ENCODE measurements at regions not wholly inside any gene's neighbourhood (a gene's known extent, or its start where the extent isn't known, plus 50 kb on each side); places are given as distances from the start of the nearest gene placed in this dataset.
A peak's percentile ranks its signal among the peaks of the same experiment; 100 is the strongest.

DNA sequence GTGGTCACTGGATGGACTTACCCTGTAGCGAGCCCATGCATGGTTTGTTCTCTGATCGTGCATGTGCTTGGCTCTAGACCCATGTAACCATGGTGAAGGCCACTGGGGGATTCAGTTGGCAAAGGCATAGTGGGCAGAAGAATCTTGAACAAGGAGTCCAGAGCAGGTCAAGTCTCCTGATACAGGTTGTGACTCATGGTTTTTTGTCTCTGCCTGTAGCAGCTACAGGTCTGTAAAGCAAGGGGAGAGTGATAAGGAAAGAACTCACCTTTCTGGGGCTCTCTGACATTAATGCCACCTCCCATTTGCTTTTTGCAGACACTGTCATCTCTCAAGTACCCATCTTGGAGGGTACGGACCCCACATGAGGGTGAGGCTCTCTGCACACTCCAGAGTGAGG lies 153.4 kb upstream of the CAMK1G start:
- no peak for DNase-seq (ENCODE audit: low read depth)

DNA sequence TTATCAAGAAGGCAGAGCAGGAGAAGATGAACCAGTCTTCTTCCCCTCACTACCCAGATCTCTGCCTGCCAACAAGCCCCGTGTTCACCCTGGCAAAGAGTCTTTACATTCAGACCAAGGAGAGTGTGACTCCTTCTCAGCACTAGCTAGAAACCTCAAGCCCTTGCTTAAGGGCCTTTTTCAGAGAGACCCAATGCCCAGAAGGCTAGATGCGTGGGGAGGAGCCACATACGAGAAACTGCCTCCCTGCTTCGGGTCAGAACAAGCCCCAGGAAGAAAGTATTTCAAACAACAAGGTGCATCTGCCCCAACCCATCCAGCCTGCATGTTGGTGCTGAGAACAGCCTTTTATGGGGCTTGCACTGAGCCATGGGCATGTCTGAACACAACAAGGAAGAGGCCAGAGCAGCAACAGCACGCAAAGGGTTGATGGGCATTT lies 152.7 kb upstream of the CAMK1G start:
- DNase-seq (ENCODE audit: low read depth): no peak

DNA sequence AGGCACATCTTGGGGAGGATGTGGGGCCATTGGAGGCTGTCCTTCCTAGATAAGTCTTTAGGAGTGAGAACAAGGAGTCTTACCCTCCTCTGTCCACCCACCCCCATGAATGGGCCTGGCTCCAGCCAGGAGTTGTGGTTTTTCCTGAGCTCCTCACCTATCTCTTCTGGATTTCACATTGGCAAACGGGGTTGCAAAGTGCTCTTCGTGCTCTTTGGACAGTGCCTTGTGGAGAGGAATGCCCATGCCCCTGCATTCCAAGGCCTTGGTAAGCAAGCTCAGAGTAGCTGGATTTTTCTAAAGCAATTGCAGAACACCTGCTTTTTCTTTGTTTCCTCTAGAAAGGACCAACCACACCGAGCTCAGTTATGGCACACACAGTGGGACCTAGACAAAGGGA lies 152.1 kb upstream of the CAMK1G start:
- no peak for DNase-seq (ENCODE audit: low read depth)

DNA sequence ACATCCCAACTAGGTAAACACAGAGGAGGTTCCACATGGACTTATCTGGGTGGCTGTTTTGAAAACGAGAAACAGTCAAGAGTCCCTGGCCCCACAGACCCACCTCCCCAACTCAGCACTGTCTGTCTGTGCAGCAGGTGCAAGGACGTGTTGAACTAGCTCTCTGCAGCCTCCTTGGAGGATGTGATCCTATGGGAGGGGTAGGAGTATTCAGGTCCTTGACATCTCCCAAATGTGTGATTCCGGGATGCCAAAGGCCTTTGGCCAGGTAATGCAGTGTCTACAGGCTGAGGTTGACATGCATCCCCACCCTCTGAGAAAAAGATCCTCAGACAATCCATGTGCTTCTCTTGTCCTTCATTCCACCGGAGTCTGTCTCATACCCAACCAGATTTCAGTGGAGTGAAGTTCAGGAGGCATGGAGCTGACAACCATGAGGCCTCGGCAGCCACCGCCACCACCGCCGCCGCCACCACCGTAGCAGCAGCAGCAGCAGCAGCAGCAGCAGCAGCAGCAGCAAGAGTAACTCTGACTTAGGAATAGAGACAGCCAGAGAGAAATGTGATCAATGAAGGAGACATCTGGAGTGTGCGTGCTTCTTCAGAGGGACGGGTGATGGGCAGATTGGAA lies 151.6 kb upstream of the CAMK1G start:
- no peak for DNase-seq (ENCODE audit: low read depth)

DNA sequence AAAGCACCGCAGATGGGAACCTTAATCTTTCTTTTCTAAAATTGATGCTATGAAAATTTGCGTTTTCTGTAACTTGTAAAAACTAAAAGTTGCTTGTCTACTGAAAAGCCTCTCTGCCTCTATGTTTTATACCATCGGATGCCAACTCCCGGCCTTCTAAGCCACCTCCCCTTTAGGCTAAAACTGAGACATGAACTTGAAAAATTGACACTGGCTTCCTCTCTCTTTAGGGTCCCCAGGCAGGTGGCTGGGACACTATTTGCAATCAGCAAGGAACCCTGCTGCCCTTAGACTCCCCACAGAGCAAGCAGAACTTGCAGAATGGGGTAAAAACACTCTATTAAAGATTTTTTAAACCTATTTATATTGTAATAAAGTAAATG lies 151.1 kb upstream of the CAMK1G start:
- no peak for DNase-seq (ENCODE audit: low read depth)

DNA sequence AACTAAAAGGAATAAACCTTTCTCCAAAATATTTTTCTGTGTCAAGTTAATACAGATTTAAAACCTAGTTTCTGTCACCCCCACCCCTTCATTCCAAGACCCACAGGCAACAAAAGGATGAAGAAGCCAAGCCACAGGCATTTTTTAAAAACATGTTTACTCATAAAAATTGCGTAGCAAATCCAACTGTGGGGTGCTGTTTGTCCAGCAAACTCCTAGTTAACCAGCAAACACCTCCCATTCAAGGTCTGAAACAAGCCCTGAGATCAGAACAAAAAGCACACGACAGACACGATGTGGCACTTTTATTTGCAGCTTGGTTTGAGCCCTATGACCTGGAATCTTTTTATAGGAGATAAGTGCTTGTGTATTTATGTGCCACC lies 149.9 kb upstream of the CAMK1G start:
- no peak for DNase-seq (ENCODE audit: low read depth)

DNA sequence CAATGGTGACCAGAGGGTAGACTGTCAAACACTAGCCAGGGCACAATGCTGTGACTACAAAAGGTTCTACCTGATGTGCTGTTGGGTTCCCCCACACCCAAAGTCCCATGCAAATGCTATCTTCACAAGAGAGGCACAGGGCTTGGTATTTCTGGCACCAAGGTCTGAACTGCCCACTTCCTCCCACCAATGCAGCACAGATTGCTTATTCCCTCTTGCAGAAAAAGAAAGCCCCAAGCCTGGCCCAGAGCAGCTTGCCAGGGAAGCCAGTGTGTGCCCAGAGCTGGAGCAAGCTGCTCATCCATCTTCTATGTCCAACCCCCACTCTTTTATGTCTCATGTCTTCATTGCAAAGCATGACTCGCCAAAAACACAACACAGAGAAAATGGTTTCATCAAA lies 149.4 kb upstream of the CAMK1G start:
- DNase-seq (ENCODE audit: low read depth): no peak

DNA sequence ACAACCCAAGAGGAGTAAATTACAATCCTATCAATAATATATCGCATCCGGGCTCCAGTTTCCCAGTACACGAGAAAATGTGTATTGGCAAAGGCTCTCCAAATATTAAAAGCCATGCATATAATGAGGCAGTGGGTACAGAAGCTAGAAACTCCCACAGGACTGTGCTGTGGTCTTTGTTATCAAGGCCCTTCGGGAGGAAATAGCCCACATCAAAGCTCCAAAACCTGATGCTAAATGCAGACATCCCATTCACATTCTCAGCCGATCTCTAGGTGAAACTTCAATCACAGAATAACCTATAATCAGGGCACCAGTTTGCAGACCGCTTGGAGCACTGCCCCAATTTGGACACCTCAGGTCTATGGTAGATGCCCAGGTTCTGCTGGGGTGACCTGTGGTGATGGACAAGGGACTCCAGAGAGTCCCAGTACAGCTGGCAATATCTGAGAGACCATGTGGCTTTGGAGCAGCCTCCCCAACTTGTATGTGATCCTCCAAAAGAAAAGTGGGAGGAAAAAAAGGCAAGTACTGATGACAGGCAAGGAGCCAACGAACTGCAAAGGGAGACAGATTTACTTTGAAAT lies 148.8 kb upstream of the CAMK1G start:
- no peak for DNase-seq (ENCODE audit: low read depth)

DNA sequence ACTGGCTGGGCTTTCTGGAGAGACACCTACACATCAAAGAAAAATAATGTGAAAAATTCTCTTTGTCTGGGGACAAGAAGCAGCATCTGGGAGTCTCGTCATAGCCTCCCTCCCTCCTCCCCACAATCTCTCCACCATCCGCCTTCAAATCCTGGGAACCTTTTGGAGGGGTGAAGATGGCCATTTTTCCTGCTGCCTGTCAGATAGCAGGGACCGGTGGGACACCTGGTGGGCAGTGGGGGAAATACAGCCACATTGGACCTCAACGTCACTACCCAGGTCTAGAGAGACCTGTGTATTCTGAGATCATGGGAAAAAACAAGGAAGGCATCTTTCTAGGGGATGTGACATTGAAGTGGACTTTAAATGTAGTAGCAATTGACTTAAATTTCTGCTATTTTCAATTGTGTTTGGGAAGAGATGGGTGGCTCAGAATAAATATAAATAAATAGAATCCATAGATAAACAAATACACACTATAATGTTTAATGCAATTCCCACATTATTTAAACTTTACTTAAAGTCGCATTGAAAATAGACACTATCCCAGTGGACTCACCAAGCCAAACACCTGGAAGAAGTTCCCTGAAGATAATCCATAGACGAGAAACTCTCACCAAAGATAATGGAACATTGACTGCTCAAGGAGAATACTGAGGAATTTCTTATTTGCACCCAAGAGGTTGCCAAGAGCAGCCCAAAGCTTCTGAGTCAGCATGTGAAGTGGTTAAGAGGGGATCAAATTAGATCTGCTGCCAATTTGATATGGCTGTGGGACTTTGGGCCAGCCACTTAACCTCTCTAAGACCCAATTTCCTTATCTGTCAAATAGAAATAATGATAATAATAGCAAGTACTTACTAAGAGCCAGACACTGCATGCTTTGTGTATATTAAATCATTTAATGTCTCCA lies 147.6 kb upstream of the CAMK1G start:
- peak; percentile 54 for DNase-seq (ENCODE audit: low read depth)

DNA sequence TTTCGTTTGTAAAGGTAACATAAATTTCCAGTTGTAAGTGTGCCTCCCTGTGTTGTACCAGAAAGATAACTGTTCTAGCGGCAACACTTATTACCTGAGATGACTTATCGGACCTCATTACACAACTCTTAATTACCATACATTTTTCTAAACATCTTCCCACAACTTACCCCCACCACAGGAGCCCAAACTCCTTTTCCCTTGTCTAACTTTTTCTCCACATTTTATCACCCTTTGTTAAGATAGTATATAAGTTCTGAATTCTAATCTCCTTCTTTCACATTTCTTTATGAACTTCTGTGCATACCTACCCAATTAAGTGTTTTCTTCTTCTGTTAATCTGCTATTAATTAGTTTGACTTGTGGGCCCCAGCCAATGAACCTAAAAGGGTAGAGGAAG lies 143.7 kb upstream of the CAMK1G start:
- DNase-seq (ENCODE audit: low read depth): no peak

DNA sequence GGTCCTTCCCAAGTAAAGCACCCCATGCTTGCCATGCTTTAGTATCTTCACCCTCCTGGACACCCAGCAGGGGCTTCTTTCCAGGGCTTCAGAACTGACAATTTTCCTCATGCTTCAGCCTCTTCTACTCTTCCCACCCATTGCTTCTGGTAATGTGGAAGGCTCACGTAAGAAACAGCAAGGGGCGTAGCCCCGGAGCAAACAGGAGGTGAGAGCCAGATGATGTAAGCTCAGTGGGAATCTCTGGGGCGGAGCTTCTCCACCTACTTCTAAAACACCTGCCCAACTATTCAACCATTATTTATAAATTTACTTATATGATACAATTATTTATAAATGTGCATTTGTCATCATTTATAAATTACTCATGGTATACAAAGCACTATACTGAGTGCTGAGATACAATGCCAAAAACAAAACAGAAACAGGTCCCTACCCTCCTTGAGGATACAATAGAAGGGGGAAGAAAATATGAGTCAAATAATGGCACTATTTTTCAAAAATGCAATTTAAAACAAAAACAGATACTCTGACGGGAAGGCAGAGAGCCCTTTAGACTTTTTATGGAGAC lies 140.1 kb upstream of the CAMK1G start:
- DNase-seq (ENCODE audit: low read depth): no peak

DNA sequence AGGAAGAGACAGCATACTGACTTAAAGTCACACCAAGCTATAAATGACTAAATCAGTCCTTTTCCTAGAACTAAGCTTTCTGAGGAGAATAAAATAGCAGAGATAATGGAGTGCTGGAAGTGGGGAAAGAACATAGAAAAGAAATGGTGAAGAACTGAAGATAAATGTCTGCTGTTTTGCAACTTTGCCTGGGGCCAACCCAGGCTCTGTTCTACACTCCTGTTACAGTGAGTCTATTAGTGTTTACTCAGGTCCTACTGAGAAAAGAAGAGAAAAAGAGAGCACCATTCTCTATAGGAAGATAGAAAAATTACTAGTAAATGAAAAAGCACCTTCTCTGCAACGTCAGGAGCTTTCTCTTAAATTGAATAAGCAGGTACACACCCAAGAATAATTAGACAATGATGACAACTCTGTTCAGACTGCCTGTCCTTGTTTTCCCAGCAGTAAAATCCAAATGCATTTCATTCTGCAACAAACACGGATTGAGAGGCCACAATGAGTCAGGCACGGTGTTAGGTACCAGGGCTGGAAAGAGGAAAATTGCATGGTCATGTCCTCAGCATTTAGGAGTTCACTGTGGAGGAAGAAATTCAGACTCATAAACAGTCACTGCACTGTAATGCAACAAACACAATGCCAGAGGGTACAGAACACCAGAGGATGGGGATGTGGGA lies 139.4 kb upstream of the CAMK1G start:
- no peak for DNase-seq (ENCODE audit: low read depth)

DNA sequence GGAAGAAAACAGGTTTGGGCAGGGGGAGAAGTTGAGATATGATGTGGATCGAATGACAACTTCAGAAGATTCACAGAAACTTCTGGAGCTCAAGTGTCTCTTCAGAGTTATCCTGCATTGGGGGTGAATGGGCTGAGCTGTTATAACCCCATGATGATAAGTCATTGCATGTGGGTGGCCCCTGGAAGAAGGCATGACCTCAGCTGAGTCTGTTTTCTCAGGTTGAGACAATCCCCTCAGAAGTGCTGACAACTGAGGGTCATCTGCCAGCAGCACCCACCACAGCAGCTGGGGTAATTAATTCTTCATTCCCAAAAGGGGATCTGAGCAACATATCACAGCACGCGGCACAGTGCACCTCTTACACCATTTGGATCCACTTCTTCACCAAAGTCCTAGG lies 138.6 kb upstream of the CAMK1G start:
- no peak for DNase-seq (ENCODE audit: low read depth)

DNA sequence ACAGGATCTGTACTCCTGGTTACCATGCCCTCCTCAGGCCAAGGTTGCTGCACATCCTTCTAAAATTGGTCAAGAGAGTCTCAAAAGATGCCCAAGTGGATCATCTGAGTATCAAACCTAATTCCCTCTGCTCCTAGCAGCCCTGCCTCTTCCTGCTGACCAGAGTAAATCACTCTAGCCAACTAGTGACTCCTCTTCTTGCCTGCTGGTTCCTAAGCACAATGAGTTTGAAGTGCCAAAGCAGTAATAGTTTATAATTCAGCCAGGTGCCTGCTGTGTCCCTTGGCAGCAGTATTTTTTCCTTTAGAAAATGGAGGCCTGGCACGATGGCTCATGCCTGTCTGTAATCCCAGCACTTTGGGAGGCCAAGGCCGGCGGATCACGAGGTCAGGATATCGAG lies 137.9 kb upstream of the CAMK1G start:
- DNase-seq (ENCODE audit: low read depth): no peak

DNA sequence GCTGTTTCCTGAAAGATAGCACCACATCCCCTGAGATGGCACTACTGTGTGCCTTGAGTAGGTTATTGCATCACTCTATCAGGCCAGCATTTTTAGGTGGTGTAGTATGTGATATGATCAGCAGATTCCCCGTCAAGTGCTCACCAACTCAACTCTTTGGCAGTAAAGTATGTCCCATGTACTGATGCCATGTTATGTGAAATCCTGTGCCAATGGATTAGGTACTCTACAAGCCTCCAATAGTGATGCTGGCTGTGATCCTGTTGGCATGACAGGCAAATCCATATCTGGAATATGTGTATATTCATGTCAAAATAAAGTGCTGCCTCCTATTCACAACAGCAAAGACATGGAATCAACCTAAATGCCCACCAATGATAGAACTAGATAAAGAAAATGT lies 137.2 kb upstream of the CAMK1G start:
- no peak for DNase-seq (ENCODE audit: low read depth)

DNA sequence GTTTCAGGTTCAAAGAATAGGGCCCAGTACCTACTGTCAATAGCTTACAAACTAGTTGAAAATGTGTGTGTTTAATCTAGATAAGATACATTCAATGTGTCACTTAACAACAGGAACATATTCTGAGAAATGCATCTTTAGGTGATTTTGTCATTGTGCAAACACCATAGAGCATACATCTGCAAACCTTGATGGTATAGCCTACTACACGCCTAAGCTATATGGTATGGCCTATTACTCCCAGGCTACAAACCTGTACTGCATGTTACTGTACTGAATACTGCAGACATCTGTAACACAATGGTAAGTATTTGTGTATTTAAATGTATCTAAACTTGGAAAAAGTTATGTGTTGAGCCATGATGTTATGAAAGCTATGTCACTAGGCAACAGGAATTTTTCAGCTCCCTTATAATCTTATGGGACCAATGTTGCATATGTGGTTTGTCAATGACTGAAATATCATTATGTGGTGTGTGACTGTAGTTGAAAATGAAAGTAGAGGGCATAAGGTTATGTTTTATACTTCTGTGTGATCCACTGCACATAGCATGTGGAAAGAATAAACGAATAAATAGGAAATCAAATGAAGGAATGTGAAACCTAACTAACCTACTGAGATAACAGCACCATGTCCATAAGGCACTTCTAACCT lies 129.0 kb upstream of the CAMK1G start:
- no peak for DNase-seq (ENCODE audit: low read depth)

DNA sequence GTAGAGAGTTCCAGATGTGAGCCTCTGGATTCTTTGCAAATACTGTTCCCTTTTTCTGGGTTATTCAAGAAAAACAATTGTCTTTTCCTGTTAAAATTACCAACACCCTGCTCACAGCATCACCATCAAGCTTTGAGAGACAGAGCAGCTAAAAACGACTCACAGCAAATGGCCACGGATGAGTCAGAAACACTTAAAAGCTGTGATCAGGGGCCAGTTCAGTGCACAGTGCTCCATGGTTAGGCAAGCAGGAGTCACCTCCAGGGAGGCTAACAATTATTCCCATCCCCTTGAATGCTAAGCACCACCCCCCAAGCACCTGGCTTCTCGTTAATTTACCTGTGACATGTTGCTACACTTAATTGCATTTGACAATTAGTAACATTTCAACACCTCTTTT lies 128.4 kb upstream of the CAMK1G start:
- no peak for DNase-seq (ENCODE audit: low read depth)

DNA sequence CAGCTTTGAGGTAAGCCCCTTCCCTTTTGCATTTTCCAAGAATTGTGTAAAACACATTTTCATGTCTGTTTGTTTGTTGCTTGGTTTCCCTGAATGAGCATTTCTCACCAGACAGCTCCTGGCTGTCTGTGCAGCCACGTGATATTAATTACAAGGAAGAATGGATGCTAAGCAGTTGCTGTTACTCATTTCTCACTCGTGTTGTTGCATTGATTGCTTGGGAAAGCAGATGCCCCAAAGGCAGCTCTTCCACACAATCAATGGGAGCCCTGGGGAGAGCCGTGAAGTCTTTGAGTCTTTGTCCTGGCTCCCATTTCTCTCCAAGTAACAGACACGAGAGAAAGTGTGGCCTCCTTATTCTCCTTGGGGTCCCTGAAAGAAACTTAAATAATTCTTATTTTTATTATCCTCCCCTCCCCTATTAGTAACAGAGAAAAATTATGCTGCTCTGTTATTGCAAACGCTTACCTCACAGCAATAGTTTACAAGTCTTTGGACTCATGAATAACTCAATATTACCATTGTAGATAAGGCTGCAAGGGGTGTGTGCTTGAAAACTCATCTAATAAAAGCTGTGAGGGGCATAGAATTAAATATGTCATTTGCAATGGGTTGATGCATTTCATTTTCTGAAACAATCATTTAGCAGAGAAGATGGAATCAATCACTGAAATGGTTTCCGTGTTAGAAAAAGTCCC lies 127.7 kb upstream of the CAMK1G start:
- no peak for DNase-seq (ENCODE audit: low read depth)

DNA sequence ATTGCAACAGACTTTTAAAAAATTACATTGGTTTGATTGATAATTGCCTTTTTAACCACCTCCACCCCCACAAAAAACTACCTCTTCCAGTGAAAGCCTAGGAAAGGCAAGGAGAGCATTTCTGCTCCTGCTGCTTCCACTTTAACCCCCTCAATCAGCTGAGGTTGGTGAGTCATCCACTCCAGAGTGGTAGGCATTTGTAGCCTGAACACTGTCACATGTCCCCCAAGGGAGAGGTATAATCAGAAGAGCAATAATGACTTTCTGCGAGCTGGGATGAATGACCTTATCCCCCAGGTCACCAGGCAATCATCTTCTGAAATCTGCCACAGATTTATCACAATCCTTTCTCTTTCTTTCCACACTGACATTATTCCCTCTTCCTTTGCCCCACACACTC lies 126.6 kb upstream of the CAMK1G start:
- no peak for DNase-seq (ENCODE audit: low read depth)

DNA sequence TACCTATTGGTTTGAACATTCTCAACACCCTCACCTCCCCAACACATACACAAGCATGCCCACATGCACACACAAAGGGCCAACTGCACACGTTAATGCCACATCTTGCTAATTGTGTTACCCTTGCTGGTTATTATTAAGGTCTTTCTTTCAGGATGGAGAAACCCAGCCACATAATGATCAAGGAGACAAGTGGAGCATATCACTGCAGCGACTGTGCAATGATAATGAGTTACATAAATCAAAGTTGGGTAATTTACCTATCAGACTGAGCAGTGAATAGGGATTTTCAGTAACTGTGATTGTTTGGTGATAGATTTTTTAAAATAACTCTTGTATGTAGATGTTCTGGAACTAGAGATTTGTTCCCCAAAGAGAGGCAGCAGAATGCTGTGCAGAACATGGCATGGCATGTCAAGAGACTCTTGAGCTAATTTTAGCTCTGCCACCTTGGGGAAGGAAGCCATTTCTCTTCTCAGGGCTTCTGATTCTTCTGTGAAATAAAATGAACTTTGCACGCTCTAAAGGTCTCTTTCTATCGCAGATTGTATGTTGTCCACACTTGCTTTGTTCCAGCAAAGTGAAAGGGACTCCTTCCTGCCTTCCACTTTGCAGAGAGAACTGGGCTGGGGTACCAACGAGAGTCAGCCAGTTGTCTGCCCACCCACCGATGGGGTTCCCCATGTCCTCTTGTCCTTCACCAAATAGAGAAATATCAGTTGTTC lies 126.0 kb upstream of the CAMK1G start:
- no peak for DNase-seq (ENCODE audit: low read depth)

DNA sequence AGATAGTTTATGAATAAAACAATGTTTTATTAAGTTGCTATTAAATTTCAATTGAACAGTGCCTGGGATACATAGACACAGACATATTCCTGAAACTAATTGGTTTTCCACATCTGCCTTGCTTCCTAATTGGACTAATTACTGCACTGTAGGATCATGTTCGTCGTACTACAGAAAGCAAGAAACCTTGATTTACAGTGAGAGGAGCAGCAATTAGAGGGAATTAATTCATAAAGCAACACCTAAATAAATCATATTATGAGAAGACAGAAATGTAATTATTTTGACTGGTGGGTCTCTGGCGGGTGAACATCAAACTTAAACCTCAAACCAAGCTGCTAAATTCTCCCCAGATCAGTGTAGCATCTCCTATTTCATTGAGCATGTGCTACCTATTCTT lies 124.6 kb upstream of the CAMK1G start:
- DNase-seq (ENCODE audit: low read depth): no peak
